HUES6 (cell line): ENCODE measurements at regions not wholly inside any gene's neighbourhood (a gene's known extent, or its start where the extent isn't known, plus 50 kb on each side); places are given as distances from the start of the nearest gene placed in this dataset.
"Not testable (repeated sequence)": the region's sequence is repeated elsewhere in the genome, so short reads cannot be mapped to it uniquely, and the experiment has no call there.

ENCODE experiments used
- H3K27ac ChIP-seq: 2 replicates; pipeline ENCODE4 v1.7.0; 2013; ENCODE audit warnings: low read depth, mild to moderate bottlenecking, low read length, inconsistent platforms
- H3K27me3 ChIP-seq: 2 replicates; pipeline ENCODE4 v1.6.1; 2013; ENCODE audit warnings: low read length; ENCODE audit not compliant: control insufficient read depth, insufficient read depth
- H3K36me3 ChIP-seq: 2 replicates; pipeline ENCODE4 v1.6.1; 2013; ENCODE audit warnings: low read length; ENCODE audit not compliant: control insufficient read depth, insufficient read depth
- H3K4me1 ChIP-seq: 2 replicates; pipeline ENCODE4 v1.6.1; 2013; ENCODE audit warnings: low read length; ENCODE audit not compliant: control insufficient read depth, insufficient read depth
- H3K4me3 ChIP-seq: 2 replicates; pipeline ENCODE4 v1.5.1; 2013; ENCODE audit warnings: low read depth, low read length
- H3K9ac ChIP-seq: one replicate; pipeline ENCODE4 v1.6.1; 2013; ENCODE audit warnings: mild to moderate bottlenecking, low read length
- H3K9me3 ChIP-seq: 2 replicates; pipeline ENCODE4 v1.6.1; 2013; ENCODE audit warnings: low read depth, low read length; ENCODE audit not compliant: control insufficient read depth, insufficient read depth

- H3K36me3 ChIP-seq, result no peaks in the 10 kb centered on the region
- H3K27me3 ChIP-seq, result no peaks in the 10 kb centered on the region
- no peak overlapping the region for H3K27ac ChIP-seq
- H3K9ac ChIP-seq, result no peak overlapping the region
- no peaks in the 10 kb centered on the region for H3K9me3 ChIP-seq
- peaks cover 9% of the 10 kb centered on the region; the same call in 1 of the 2 replicates for H3K4me1 ChIP-seq
- no peak overlapping the region for H3K4me3 ChIP-seq
Observed at GRCh38 chr1:79726911-79727310, 720.4 kb upstream of the ADGRL4 start.

GRCh38 chr1:79726321-79726720 lies 719.8 kb upstream of the ADGRL4 start:
- H3K36me3 ChIP-seq, result no peaks in the 10 kb centered on the region
- no peak overlapping the region for H3K9ac ChIP-seq
- H3K4me1 ChIP-seq, result peaks cover 9% of the 10 kb centered on the region; the same call in 1 of the 2 replicates
- no peak overlapping the region for H3K27ac ChIP-seq
- H3K4me3 ChIP-seq, result no peak overlapping the region
- no peaks in the 10 kb centered on the region for H3K27me3 ChIP-seq
- H3K9me3 ChIP-seq, result no peaks in the 10 kb centered on the region

GRCh38 chr1:79716447-79716846 lies 709.9 kb upstream of the ADGRL4 start:
- H3K36me3 ChIP-seq, result no peaks in the 10 kb centered on the region
- peaks cover 10% of the 10 kb centered on the region for H3K4me1 ChIP-seq
- H3K4me3 ChIP-seq, result no peak overlapping the region
- H3K9me3 ChIP-seq, result peaks cover 19% of the 10 kb centered on the region
- H3K27ac ChIP-seq, result peak overlapping the region; percentile 68; the same call in 1 of the 2 replicates
- H3K9ac ChIP-seq, result no peak overlapping the region
- no peaks in the 10 kb centered on the region for H3K27me3 ChIP-seq

- Histone ChIP-seq H3K4me3 (no peak overlapping the region), H3K9ac (no peak overlapping the region), H3K9me3 (peaks cover 17% of the 10 kb centered on the region), H3K36me3 (no peaks in the 10 kb centered on the region), H3K4me1 (peaks cover 10% of the 10 kb centered on the region), H3K27ac (no peak overlapping the region), H3K27me3 (no peaks in the 10 kb centered on the region)
Observed at GRCh38 chr1:79714664-79715063, 708.1 kb upstream of the ADGRL4 start.

GRCh38 chr1:79711001-79711431 lies 704.5 kb upstream of the ADGRL4 start:
- Histone ChIP-seq H3K4me3 (no peak overlapping the region), H3K36me3 (no peaks in the 10 kb centered on the region), H3K9me3 (no peaks in the 10 kb centered on the region), H3K27me3 (no peaks in the 10 kb centered on the region), H3K27ac (no peak overlapping the region), H3K4me1 (peaks cover 2% of the 10 kb centered on the region), H3K9ac (no peak overlapping the region)

- no peaks in the 10 kb centered on the region for H3K27me3 ChIP-seq
- no peak overlapping the region for H3K9ac ChIP-seq
- H3K9me3 ChIP-seq, result no peaks in the 10 kb centered on the region
- no peak overlapping the region for H3K27ac ChIP-seq
- H3K4me1 ChIP-seq, result no peaks in the 10 kb centered on the region
- no peaks in the 10 kb centered on the region for H3K36me3 ChIP-seq
- H3K4me3 ChIP-seq, result no peak overlapping the region
Observed at GRCh38 chr1:79708646-79709265, 702.2 kb upstream of the ADGRL4 start.

GRCh38 chr1:79705218-79705617 lies 698.7 kb upstream of the ADGRL4 start:
- Histone ChIP-seq H3K9me3 (no peaks in the 10 kb centered on the region), H3K27ac (no peak overlapping the region), H3K27me3 (no peaks in the 10 kb centered on the region)

GRCh38 chr1:79704067-79704466 lies 697.5 kb upstream of the ADGRL4 start:
- H3K9ac ChIP-seq, result peak overlapping the region; percentile 45
- H3K27ac ChIP-seq, result peak overlapping the region; percentile 67; the same call in 1 of the 2 replicates
- peak overlapping the region; percentile 22; the same call in 1 of the 2 replicates for H3K4me3 ChIP-seq
- H3K36me3 ChIP-seq, result peaks cover 2% of the 10 kb centered on the region; the same call in 1 of the 2 replicates
- H3K27me3 ChIP-seq, result no peaks in the 10 kb centered on the region
- no peaks in the 10 kb centered on the region for H3K9me3 ChIP-seq
- H3K4me1 ChIP-seq, result peaks cover 10% of the 10 kb centered on the region; the same call in 1 of the 2 replicates

More at GRCh38 chr1:79705218-79705617, 698.7 kb upstream of the ADGRL4 start:
- H3K9ac ChIP-seq, result no peak overlapping the region
- peaks cover 10% of the 10 kb centered on the region; the same call in 1 of the 2 replicates for H3K4me1 ChIP-seq
- H3K36me3 ChIP-seq, result no peaks in the 10 kb centered on the region
- H3K4me3 ChIP-seq, result no peak overlapping the region

GRCh38 chr1:79702336-79702999 lies 695.9 kb upstream of the ADGRL4 start:
- H3K4me3 ChIP-seq, result peak overlapping the region; percentile 52; the same call in 1 of the 2 replicates
- peaks cover 10% of the 10 kb centered on the region; the same call in 1 of the 2 replicates for H3K4me1 ChIP-seq
- H3K27ac ChIP-seq, result peak overlapping the region; percentile 71; the same call in 1 of the 2 replicates
- H3K36me3 ChIP-seq, H3K27me3 ChIP-seq, H3K9me3 ChIP-seq: not testable (repeated sequence)
- peak overlapping the region; percentile 66 for H3K9ac ChIP-seq

- no peaks in the 10 kb centered on the region for H3K9me3 ChIP-seq
- H3K4me1 ChIP-seq, result peaks cover 6% of the 10 kb centered on the region; the same call in 1 of the 2 replicates
- H3K36me3 ChIP-seq, result peaks cover 4% of the 10 kb centered on the region; the same call in 1 of the 2 replicates
- H3K27ac ChIP-seq, result no peak overlapping the region; the same call in 1 of the 2 replicates
- no peak overlapping the region for H3K9ac ChIP-seq
- H3K4me3 ChIP-seq, result no peak overlapping the region
- H3K27me3 ChIP-seq, result no peaks in the 10 kb centered on the region
Observed at GRCh38 chr1:79695138-79695537, 688.6 kb upstream of the ADGRL4 start.

- Histone ChIP-seq H3K27me3 (no peaks in the 10 kb centered on the region), H3K9me3 (no peaks in the 10 kb centered on the region), H3K36me3 (peaks cover 4% of the 10 kb centered on the region; the same call in 1 of the 2 replicates), H3K27ac (no peak overlapping the region; the same call in 1 of the 2 replicates), H3K4me3 (no peak overlapping the region), H3K4me1 (peaks cover 6% of the 10 kb centered on the region; the same call in 1 of the 2 replicates), H3K9ac (no peak overlapping the region)
Observed at GRCh38 chr1:79694241-79694640, 687.7 kb upstream of the ADGRL4 start.
